Stimulated activated CD4-positive, alpha-beta T cell treated with anti-CD3 and anti-CD28 coated beads, Interleukin-15, amount 100 ng/mL, for 48 hours (primary cell): ENCODE measurements at regions not wholly inside any gene's neighbourhood (a gene's known extent, or its start where the extent isn't known, plus 50 kb on each side); places are given as distances from the start of the nearest gene placed in this dataset.
"Not testable (repeated sequence)": the region's sequence is repeated elsewhere in the genome, so short reads cannot be mapped to it uniquely, and the experiment has no call there.

Source experiments
- DNase-seq, 2 donors: peaks; one replicate each; pipeline ENCODE4 v3.0.0-alpha.2; 2020; ENCODE audit warnings: low read depth in 2 of 2

- DNase-seq, result no peak
These were observed 86.7 kb upstream of the XYLT1 start for GRCh38 chr16:17557480-17557879.

GRCh38 chr16:17556276-17557052 lies 85.7 kb upstream of the XYLT1 start:
- DNase-seq, result no peak

DNA sequence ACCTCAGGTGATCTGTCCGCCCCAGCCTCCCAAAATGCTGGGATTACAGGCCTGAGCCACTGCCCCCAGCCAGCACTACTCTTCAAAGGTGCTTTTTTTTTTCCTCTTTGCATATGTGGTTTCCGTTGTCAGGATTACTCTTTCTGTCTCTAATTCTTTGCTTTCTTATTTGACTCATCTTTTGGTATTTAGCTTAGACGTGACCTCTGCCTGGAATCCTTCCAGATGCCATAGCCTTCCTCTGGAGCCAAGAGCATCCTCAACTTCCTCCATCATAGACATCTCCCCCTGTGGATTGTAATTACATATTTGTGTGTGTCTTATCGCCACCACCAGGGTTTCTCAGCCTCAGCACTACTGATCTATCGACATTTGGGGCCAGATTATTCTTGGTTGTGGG lies 84.4 kb upstream of the XYLT1 start:
- DNase-seq, result no peak

DNA sequence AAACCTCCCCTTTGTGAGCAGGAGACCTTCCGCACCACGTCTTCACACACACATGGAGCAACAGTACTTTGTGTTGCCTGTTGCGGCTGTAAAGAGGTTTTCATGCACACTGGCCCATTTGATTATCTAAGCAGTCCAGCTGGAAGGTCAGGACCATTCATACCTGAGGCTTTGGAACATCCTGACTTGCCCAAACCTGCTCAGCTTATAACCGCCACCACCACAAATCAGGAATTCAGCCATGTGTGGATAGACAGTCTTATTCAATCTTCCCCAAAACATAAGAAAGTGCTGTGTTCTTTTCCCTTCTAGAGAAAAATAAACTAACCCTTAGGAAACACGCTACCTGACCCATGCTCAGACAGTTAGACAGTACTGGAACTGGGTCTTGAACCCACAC lies 81.6 kb upstream of the XYLT1 start:
- DNase-seq, result no peak

DNA sequence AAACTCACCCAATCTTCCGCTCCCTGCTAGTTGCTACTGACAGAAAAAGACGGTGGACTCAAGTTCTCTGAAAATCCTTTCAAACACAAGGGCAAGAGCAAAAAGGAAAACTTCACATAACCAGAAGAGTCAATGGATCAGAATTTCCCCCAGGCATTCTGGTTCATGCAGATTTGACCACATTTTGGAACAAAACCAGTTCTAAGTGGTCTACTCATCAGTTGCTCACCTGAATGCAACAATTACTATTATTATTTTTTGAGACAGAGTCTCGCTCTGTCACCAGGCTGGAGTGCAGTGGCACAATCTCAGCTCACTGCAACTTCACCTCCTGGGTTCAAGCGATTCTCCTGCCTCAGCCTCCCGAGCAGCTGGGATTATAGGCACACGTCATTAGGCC lies 80.9 kb upstream of the XYLT1 start:
- not testable (repeated sequence) for DNase-seq

DNA sequence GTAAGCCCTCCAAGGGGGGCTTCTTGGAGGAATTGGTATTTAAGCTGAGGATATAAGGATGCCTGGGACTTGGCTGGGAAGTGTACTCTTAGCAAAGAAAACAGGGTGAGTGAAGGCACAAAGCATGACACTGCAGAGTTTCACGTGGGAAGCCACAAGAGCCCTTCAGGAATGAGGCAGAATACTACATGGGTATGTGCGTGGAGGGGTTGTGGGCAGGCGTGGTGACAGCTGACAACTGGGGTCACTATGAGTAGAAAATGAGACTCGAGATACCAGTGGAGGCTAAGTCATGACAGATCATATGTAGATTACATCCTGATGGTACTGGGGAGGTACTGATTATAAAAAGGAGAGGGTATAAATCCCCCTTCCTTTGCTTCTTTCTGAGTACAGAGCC lies 78.1 kb upstream of the XYLT1 start:
- no peak for DNase-seq

DNA sequence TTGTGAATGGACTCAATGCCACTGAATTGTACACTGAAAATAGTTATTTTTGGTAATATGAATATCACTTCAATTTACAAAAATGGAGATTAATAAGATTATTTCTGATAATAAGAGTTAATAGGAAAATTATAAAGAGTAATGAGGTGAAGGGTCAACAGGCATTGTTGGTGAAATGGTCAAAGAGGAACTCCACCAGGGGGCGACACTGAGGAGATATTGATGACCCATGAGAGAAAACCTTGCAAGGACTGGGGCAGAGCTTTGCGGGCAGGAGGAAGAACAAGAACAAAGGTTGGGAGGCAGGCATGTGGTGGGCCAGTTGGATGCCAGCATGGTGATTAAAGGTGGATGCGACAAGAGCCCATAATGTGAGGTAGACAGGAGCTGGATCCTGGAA lies 74.0 kb upstream of the XYLT1 start:
- DNase-seq, result peak in 1 of 2 donors; percentile 14

GRCh38 chr16:17544304-17544703 lies 73.5 kb upstream of the XYLT1 start:
- no peak for DNase-seq

DNA sequence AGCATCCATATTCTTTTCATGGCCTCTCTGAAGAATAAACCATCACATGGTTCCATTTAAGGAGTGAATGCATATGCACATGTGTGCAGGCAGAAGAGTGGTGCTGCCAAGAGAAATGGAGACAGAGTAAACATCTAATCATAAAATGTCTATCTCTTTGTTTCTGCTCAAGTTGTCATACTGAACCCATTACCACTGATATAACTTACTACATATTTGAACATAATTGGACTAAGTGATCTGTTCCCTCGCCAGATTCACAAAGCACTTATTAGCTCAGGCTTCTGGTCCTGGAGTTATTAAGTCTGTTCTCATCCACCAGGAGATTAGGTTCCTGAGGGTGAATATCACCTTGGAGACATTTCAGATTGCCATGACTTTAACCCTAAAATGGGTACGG lies 72.3 kb upstream of the XYLT1 start:
- DNase-seq, result no peak

DNA sequence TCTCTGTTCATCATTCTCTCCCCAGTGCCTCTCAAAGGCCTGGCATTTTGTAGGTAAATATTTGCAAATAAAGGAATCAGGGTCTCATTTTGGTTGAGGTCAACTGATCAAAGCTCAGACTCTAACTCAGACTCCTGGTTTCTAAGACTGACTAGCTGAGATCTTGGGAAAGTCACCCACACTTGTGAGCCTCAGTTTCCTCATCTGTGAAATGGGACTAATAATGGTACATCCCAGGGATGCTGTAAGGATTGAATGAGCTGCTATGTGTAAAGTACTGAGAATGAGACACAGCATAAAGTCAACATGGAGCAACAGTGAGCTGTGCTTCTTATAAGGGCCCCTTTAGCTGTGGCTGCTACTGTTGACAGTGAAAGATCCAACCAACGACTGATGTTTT lies 70.6 kb upstream of the XYLT1 start:
- DNase-seq, result no peak

- no peak for DNase-seq
These were observed 68.2 kb upstream of the XYLT1 start for GRCh38 chr16:17538927-17539326.

GRCh38 chr16:17532338-17532995 lies 61.7 kb upstream of the XYLT1 start:
- DNase-seq, result no peak

DNA sequence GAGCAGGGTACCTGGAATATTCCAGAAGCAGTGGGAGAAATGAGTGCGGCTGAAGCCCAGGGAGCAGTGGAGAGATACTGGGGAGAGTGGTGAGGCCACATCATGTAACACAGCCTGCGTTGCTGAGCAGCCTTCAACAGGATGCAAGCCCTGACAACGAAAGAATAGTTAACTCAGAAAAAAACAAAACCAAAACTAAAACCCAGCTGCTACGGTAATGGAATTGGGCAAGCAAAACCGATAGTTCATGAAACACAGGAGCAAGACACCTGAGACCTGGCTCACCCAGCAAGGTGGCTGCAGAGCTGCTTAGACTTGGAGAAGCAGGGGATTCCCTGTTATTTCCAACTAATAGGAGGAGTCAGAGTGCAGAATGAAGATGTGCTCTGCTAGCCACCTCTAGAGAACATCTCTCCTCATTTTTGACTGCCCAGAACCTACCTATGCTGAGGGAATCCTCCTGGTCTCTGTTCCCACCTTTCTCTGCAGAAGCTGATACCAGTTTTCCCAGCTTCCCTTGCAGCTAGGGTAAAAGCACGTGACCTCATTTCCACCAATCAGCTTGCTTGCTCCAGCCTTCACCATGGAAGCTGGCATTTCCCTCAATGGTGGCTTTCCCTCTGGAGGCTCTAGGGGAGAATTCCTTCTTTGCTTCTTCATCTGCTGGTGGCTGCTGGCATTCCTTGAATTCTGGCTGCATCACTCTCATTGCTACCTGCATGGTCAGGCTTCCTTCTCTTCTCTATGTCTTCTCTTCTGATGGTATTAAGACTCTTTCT lies 59.4 kb upstream of the XYLT1 start:
- no peak for DNase-seq

DNA sequence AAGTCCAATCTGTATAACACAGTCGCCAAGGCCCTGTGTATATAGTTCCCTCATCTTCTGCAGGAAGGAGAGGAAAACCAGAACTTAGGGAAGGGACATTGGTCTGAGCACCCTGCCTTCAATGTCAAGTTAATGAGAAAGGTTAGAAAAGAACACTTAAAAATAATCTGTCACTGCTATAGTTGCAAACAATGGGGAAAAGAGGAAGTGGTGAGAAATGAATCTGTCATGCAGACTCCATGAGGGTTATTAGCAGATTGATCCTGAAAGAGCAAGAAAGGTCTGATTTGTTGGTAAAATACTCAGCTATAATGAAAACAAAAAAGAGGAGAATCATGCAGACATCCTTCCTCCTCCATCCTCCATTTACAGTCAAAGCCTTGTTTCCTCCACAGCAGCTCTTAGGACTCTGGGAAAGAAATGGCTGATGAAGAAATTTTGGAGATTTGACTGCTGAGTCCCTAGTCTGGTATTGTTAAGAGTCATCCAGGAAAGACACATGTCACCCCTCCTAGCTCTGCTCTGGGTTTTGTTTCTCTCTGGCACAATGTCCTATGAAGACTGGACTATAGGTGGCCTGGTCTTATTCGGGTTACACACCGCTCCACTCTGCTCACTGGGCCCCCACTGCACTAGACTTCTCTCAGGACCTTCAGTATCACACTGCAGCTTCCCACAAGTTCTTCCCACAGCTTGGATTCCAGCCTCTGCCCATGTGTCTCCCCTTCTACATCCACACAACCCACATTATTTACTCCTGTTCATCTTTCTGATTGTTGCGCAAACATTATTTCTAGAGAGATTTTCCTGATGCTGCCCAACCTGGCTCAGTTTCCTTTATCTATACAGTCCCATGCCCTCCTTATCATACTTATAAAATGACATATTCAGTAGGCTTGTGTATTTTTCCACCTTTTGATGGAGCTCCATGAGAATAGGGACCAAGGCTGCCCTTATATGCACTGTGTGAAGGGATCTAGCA lies 56.5 kb upstream of the XYLT1 start:
- DNase-seq, result no peak

DNA sequence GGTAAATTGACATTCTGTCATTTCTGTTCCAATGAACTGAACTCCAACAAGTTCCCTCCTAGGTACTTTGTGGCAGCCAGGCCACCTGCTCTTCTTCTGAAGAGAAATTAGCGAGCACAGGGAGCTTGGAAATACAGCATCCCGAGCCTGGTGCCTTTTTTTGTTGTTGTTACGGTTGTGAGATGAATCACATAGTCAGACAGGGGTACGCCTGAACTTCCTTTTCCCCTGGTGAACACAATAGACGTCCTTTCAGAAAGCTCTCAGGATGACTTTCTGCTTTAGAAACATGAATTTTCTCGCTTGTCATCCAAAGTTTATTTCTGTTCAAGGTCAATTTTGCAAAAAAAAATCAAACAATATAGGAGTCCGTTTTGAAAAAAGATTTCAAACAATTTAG lies 53.9 kb upstream of the XYLT1 start:
- no peak for DNase-seq

DNA sequence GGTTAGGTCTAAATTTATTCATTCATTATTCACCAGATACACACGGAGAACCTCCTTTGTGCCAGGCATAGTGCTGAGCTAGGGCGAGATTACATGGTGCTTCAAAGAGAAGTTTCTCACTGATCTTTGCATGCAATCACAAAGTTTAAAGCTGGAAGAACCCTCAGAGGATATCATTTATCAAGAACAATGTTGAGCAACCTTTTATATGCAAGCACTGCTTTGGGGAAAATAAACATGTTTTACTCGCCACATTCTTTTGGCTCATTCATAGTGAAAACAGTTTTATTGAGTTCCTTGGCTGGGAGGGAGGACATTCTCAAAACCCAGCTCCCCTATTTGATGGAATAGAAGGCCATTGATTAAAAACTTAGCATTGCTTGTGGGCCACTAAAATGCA lies 49.8 kb upstream of the XYLT1 start:
- DNase-seq, result no peak
